Mucosa of descending colon (tissue), 3 donors: ENCODE measurements at regions not wholly inside any gene's neighbourhood (a gene's known extent, or its start where the extent isn't known, plus 50 kb on each side); places are given as distances from the start of the nearest gene placed in this dataset.

Source experiments
- ATAC-seq: fragments of 200-7000 bp; cut with Tn5 transposase; one replicate; pipeline ENCODE4 v1.9.1; 2020; ENCODE audit warnings: mild to moderate bottlenecking, moderate library complexity
- DNase-seq, 3 donors: peaks; one replicate each; pipeline ENCODE4 v3.0.0-alpha.2; 2020
- H3K36me3 ChIP-seq: fragments of 200-600 bp; one replicate; pipeline ENCODE4 v1.8.0; 2021; ENCODE audit warnings: low read depth, mild to moderate bottlenecking
- H3K4me1 ChIP-seq: fragments of 200-600 bp; one replicate; pipeline ENCODE4 v1.8.0; 2021; ENCODE audit warnings: low read depth, mild to moderate bottlenecking
- H3K4me3 ChIP-seq: fragments of 200-600 bp; one replicate; pipeline ENCODE4 v1.8.0; 2021; ENCODE audit warnings: mild to moderate bottlenecking
- H3K9me3 ChIP-seq: fragments of 200-600 bp; one replicate; pipeline ENCODE4 v1.8.0; 2021; ENCODE audit warnings: mild to moderate bottlenecking
- intact Hi-C, 2 donors: fragments of 100-400 bp; cut with DNase I in 1 of 2; cut with micrococcal nuclease in 1 of 2; formaldehyde crosslinking; loops; one replicate each; pipeline versions ENCODE4 v1.11.0 to v1.11.1; 2022; cut with DNase I, micrococcal nuclease
- TF ChIP-seq, protein P1 (sequence below): fragments of 200-600 bp; IDR thresholded peaks from one replicate; pipeline ENCODE4 v1.8.0; 2022; ENCODE audit warnings: antibody characterized with exemption, mild to moderate bottlenecking
- donor health status: DM: no; HTN: no; CAD: no; lungs with moderate emphysema.
- donor health status: DM: no; HTN: no; CAD: no.
- donor health status: DM: no; HTN: yes; CAD: no.

DNA sequence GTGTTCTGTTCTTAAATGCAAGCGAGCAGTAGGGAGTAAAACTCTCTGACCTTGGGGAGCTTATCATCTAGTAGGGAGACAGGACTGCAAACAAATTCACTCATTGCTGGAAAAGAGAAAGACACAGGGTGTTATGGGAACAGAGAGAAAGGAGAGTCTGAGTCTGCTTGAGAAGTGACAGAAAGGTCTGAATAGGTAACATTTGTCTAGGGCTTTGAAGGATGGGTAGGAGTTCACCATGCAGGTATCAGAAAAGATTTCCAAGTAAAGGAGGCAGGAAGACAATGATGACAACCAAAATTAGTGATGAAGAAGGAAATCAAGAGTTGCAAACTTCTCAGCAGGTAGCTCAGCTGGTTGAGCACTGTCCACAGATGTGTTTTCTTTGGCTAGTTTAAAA lies 93.6 kb upstream of the GPR139 start:
- H3K9me3 ChIP-seq: no peaks in the 10 kb centered on the region
- H3K4me3 ChIP-seq: no peak overlapping the region
- ATAC-seq (no peak), DNase-seq (no peak)
- no peaks in the 10 kb centered on the region for H3K4me1 ChIP-seq
- TF ChIP-seq, protein P1, sequence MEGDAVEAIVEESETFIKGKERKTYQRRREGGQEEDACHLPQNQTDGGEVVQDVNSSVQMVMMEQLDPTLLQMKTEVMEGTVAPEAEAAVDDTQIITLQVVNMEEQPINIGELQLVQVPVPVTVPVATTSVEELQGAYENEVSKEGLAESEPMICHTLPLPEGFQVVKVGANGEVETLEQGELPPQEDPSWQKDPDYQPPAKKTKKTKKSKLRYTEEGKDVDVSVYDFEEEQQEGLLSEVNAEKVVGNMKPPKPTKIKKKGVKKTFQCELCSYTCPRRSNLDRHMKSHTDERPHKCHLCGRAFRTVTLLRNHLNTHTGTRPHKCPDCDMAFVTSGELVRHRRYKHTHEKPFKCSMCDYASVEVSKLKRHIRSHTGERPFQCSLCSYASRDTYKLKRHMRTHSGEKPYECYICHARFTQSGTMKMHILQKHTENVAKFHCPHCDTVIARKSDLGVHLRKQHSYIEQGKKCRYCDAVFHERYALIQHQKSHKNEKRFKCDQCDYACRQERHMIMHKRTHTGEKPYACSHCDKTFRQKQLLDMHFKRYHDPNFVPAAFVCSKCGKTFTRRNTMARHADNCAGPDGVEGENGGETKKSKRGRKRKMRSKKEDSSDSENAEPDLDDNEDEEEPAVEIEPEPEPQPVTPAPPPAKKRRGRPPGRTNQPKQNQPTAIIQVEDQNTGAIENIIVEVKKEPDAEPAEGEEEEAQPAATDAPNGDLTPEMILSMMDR: no peak
- intact Hi-C loops: no loop called here
- no peaks in the 10 kb centered on the region for H3K36me3 ChIP-seq

DNA sequence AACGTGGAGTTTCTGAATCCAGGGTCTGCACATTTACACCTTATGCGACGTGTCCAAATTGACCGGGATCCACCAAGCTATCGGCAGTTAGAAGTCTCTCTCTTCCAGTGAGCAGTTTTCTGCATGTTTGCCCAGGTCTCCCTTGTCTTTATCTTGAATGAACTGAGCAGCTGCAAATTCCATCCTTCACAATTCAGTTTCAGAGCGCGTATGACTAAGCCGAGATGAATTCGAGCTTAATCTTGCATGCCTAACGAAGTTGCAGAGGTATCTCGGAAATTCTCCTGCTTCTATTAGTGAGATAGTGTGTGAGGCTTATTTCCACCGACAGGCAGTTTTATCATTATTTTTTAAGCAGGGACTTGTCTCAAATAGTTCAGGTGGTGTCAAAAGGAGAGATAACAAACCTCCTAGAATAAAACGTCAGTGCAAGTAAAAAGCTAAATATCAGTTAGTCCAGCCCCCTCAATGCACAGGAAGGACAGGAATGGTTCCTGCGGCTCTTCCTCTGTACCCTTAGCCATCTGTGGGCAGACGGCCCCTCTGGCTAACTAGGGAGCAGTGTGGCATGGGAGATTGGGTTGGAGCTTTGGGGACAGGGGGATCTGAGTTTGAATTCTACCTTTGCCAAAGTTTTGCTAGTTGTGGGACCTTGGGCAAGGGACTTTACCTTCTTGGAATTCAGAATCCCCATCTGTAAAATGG lies 93.0 kb upstream of the GPR139 start:
- no peaks in the 10 kb centered on the region for H3K36me3 ChIP-seq
- H3K4me1 ChIP-seq: no peaks in the 10 kb centered on the region
- TF ChIP-seq, protein P1: no peak
- no peaks in the 10 kb centered on the region for H3K9me3 ChIP-seq
- DNase-seq: no peak
- intact Hi-C loops: no loop called here
- ATAC-seq: no peak
- H3K4me3 ChIP-seq: no peak overlapping the region

DNA sequence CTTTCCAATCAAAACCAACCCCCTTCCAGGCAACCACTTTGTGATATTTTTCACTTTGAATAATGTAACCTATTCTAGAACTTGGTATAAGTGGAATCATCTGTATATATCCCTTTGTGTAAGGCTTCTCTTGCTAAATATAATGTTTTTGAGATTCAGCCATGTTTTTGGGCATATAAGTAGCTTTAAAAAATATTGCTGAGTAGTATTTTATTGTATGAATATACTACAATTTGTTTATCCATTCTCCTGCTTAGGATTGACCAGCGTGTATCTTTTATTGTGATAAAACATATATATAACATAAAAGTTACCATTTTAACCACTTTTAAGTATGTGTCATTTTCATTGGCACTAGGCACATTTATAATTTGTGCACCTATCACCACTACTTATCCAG lies 79.8 kb upstream of the GPR139 start:
- Histone ChIP-seq H3K4me3 (no peak overlapping the region), H3K9me3 (no peaks in the 10 kb centered on the region), H3K36me3 (no peaks in the 10 kb centered on the region), H3K4me1 (no peaks in the 10 kb centered on the region)
- DNase-seq: no peak
- ATAC-seq: no peak
- TF ChIP-seq, protein P1: no peak
- intact Hi-C loops: no loop called here

DNA sequence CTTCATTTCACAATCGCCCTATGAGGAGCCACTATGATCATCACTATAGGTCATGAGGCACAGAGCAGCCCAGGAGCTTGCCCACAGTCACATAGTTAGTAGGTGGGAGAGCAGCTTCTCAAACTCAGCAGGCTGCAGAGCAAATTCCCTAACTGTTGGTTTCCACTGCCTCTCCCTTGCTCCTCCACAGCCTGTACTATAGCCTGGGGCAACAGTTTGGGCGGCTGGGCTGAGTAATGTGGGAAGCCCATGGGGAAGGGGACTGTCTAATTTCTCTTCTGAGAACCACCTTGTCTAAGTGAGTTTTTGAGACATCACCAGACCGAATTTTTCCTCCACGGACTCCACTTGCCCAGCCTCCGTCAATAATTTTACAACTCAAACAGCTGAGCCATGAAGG lies 73.4 kb upstream of the GPR139 start:
- TF ChIP-seq, protein P1: no peak
- H3K9me3 ChIP-seq: no peaks in the 10 kb centered on the region
- no peak for DNase-seq
- H3K4me1 ChIP-seq: no peaks in the 10 kb centered on the region
- no peak overlapping the region for H3K4me3 ChIP-seq
- H3K36me3 ChIP-seq: no peaks in the 10 kb centered on the region
- ATAC-seq: no peak
- intact Hi-C loops: no loop called here

DNA sequence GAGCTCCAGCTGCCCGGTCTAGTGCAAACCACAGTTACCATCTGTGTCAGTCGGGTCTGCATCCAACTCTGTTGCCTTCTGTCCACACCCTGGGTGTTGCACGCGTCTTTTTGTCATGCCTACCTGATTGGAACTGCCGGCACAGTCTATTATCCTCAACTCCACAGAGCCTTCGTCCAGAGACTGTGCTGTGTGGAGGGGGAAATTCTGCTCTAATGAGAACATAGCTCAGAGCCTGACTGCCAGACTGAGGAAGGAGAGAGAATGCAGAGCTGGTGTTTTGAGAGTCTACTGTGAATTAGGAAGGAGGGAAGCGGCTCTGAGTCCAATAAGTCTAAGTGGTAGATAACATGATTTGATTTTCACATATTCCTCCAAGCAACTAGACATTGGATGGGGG lies 68.3 kb upstream of the GPR139 start:
- no peaks in the 10 kb centered on the region for H3K9me3 ChIP-seq
- TF ChIP-seq, protein P1: no peak
- H3K4me1 ChIP-seq: no peaks in the 10 kb centered on the region
- no peak overlapping the region for H3K4me3 ChIP-seq
- ATAC-seq (no peak), DNase-seq (no peak)
- intact Hi-C loops: no loop called here
- no peaks in the 10 kb centered on the region for H3K36me3 ChIP-seq

DNA sequence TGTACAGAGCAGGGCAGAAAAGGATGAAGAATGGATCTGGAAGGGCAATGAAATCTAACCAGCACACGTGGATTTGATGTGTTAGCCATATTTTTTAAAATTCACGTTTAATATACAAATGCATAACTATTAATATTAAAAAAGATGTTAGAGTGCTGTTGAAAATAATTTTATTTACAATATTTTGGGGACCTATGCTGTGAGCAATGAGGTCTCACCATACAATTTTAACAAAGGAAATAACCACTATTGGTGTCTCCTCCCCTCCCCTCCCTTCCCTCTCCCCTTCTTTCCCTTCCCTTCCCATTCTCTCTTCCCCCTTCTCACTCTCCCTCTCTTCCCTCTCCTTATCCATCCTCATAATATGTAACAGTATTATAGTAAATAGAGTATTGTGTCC lies 64.2 kb upstream of the GPR139 start:
- TF ChIP-seq, protein P1: no peak
- Histone ChIP-seq H3K4me1 (no peaks in the 10 kb centered on the region), H3K36me3 (no peaks in the 10 kb centered on the region), H3K9me3 (no peaks in the 10 kb centered on the region), H3K4me3 (no peak overlapping the region)
- intact Hi-C loops: no loop called here
- ATAC-seq (no peak), DNase-seq (no peak)
